Sigmoid colon (tissue), 4 donors: ENCODE measurements at regions not wholly inside any gene's neighbourhood (a gene's known extent, or its start where the extent isn't known, plus 50 kb on each side); places are given as distances from the start of the nearest gene placed in this dataset.

Experiments used
- POLR2AphosphoS5 ChIP-seq, 4 donors: sonication (generic); formaldehyde crosslinking; IDR thresholded peaks; one replicate each; pipeline ENCODE4 v1.6.1; 2017; ENCODE audit warnings: antibody characterized with exemption in 4 of 4
- TF ChIP-seq, protein P1 (sequence below), 4 experiments: fragments of 450-650 bp in 3 of 4; fragments of 200-600 bp in 1 of 4; IDR thresholded peaks; one replicate each; pipeline ENCODE4 v1.5.1; 2016 to 2019; ENCODE audit warnings: antibody characterized with exemption in 4 of 4, mild to moderate bottlenecking in 3 of 4, moderate library complexity in 2 of 4

- TF ChIP-seq, protein P1, sequence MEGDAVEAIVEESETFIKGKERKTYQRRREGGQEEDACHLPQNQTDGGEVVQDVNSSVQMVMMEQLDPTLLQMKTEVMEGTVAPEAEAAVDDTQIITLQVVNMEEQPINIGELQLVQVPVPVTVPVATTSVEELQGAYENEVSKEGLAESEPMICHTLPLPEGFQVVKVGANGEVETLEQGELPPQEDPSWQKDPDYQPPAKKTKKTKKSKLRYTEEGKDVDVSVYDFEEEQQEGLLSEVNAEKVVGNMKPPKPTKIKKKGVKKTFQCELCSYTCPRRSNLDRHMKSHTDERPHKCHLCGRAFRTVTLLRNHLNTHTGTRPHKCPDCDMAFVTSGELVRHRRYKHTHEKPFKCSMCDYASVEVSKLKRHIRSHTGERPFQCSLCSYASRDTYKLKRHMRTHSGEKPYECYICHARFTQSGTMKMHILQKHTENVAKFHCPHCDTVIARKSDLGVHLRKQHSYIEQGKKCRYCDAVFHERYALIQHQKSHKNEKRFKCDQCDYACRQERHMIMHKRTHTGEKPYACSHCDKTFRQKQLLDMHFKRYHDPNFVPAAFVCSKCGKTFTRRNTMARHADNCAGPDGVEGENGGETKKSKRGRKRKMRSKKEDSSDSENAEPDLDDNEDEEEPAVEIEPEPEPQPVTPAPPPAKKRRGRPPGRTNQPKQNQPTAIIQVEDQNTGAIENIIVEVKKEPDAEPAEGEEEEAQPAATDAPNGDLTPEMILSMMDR (IDR thresholded peaks at IDR 0.05), result no peak
- no peak for TF ChIP-seq POLR2AphosphoS5 (IDR thresholded peaks at IDR 0.05)
Measured at GRCh38 chr10:43751646-43752045, 103.0 kb upstream of the ZNF32 start.
